ENCODE measurements at regions not wholly inside any gene's neighbourhood (a gene's known extent, or its start where the extent isn't known, plus 50 kb on each side); places are given as distances from the start of the nearest gene placed in this dataset.

- TF ChIP-seq CTCF (IDR thresholded peaks at IDR 0.05) (no peak), EZH2 (IDR thresholded peaks at IDR 0.05; ENCODE audit: borderline replicate concordance, insufficient read depth, low read depth, low read length, poor library complexity, severe bottlenecking) (no peak)
Observed at GRCh38 chr1:58123051-58123450, 423.5 kb downstream of the OMA1 start.
